H1 (cell line): ENCODE measurements at regions not wholly inside any gene's neighbourhood (a gene's known extent, or its start where the extent isn't known, plus 50 kb on each side); places are given as distances from the start of the nearest gene placed in this dataset.

Source experiments
- CTCF ChIA-PET: fragments of 300-600 bp; sonication (Branson Sonifier 250); formaldehyde crosslinking; loops from one replicate; lab custom pipeline; 2021; ENCODE audit not compliant: partially characterized antibody; lab: Charles Lee
- POLR2A ChIA-PET: fragments of 300-600 bp; sonication (Branson Sonifier 250); formaldehyde crosslinking; loops from one replicate; lab custom pipeline; 2021; ENCODE audit warnings: inconsistent platforms; ENCODE audit not compliant: partially characterized antibody; lab: Charles Lee
- DNase-seq, 2 experiments: peaks; one replicate each; pipeline versions ENCODE4 v3.0.0 to v3.0.0-alpha.2; 2010 to 2022; ENCODE audit warnings: low spot score in 2 of 2, low read depth in 1 of 2, mixed read lengths in 1 of 2
- FAIRE-seq: peaks from 2 replicates; lab custom pipeline; 2011; peaks lifted over from hg19 to GRCh38; lab: Jason Lieb, UNC
- H2AFZ ChIP-seq: 2 replicates; pipeline ENCODE4 v1.8.1; 2012; ENCODE audit warnings: low read length, inconsistent platforms
- H2AK5ac ChIP-seq: 2 replicates; pipeline ENCODE4 v1.6.1; 2013; ENCODE audit warnings: low read depth, low read length
- H2BK120ac ChIP-seq: replicated peaks from 2 replicates; pipeline ENCODE3; 2013; ENCODE audit warnings: low read depth, low read length, inconsistent platforms
- H2BK12ac ChIP-seq: 2 replicates; pipeline ENCODE4 v1.6.1; 2013; ENCODE audit warnings: low read depth, low read length
- H2BK15ac ChIP-seq: 2 replicates; pipeline ENCODE4 v1.6.1; 2013; ENCODE audit warnings: low read length
- H2BK20ac ChIP-seq: 2 replicates; pipeline ENCODE4 v1.6.1; 2013; ENCODE audit warnings: low read length
- H2BK5ac ChIP-seq: 2 replicates; pipeline ENCODE4 v1.6.1; 2013; ENCODE audit warnings: low read depth, low read length
- H3K14ac ChIP-seq: 2 replicates; pipeline ENCODE4 v1.6.1; 2013; ENCODE audit warnings: inconsistent platforms; ENCODE audit not compliant: insufficient read length
- H3K18ac ChIP-seq: 2 replicates; pipeline ENCODE4 v1.6.1; 2013; ENCODE audit warnings: low read length; ENCODE audit errors: extremely low read depth
- H3K23ac ChIP-seq: 2 replicates; pipeline ENCODE4 v1.6.1; 2013; ENCODE audit warnings: inconsistent platforms; ENCODE audit not compliant: insufficient read length
- H3K23me2 ChIP-seq: 2 replicates; pipeline ENCODE4 v1.6.1; 2013; ENCODE audit warnings: low read depth, low read length
- H3K27ac ChIP-seq: 2 replicates; pipeline ENCODE4 v1.6.1; 2011; ENCODE audit warnings: low read depth, low read length, inconsistent platforms
- H3K27me3 ChIP-seq, 4 experiments: replicated peaks in 1 of 4; 1 replicate in 1 of 4; 2 replicates in 3 of 4; pipeline versions ENCODE4 v1.6.1 to v1.8.1; 2011 to 2013; ENCODE audit warnings: low read length in 3 of 4, mild to moderate bottlenecking in 3 of 4, inconsistent platforms in 2 of 4, mixed read lengths in 2 of 4, moderate library complexity in 1 of 4; ENCODE audit not compliant: control insufficient read depth in 3 of 4, insufficient read depth in 3 of 4; ENCODE audit errors: extremely low read depth in 1 of 4
- H3K36me3 ChIP-seq, 4 experiments: 2 replicates each; pipeline versions ENCODE4 v1.6.1 to v1.8.1; 2011 to 2013; ENCODE audit warnings: mild to moderate bottlenecking in 4 of 4, low read length in 3 of 4, moderate library complexity in 2 of 4, control low read depth in 1 of 4, inconsistent platforms in 1 of 4; ENCODE audit not compliant: insufficient read depth in 4 of 4, control insufficient read depth in 2 of 4
- H3K4ac ChIP-seq: replicated peaks from 2 replicates; pipeline ENCODE3; 2013; ENCODE audit warnings: low read length, low read depth, mixed read lengths, inconsistent platforms; ENCODE audit not compliant: insufficient read length
- H3K4me1 ChIP-seq, 4 experiments: replicated peaks in 1 of 4; 1 replicate in 1 of 4; 2 replicates in 3 of 4; pipeline versions ENCODE4 v1.6.1 to v1.8.1; 2011 to 2013; ENCODE audit warnings: low read length in 3 of 4, inconsistent platforms in 2 of 4, mixed read lengths in 1 of 4; ENCODE audit not compliant: insufficient read depth in 4 of 4, control insufficient read depth in 3 of 4
- H3K4me2 ChIP-seq, 2 experiments: 2 replicates each; pipeline versions ENCODE4 v1.6.1 to v1.8.1; 2011 to 2013; ENCODE audit warnings: low read depth in 2 of 2, low read length in 2 of 2, control low read depth in 1 of 2, inconsistent platforms in 1 of 2, mild to moderate bottlenecking in 1 of 2; ENCODE audit not compliant: insufficient read depth in 1 of 2
- H3K4me3 ChIP-seq, 4 experiments: fragments of 200-600, 300-600 bp in 1 of 4; sonication (generic), shearing (Covaris generic), sonication (Bioruptor Twin) in 1 of 4; 2 replicates each; pipeline versions ENCODE4 v1.5.1 to v1.8.1; 2011 to 2016; ENCODE audit warnings: low read length in 4 of 4, low read depth in 3 of 4, control low read depth in 2 of 4, inconsistent platforms in 2 of 4, mild to moderate bottlenecking in 2 of 4, mixed read lengths in 1 of 4, moderate library complexity in 1 of 4; ENCODE audit not compliant: insufficient read depth in 2 of 4; ENCODE audit errors: extremely low read depth in 1 of 4
- H3K56ac ChIP-seq: replicated peaks from 2 replicates; pipeline ENCODE3; 2013; ENCODE audit warnings: low read depth, mild to moderate bottlenecking, mixed read lengths, low read length, inconsistent platforms; ENCODE audit not compliant: insufficient read length
- H3K79me1 ChIP-seq: 2 replicates; pipeline ENCODE4 v1.6.1; 2013; ENCODE audit warnings: low read depth, low read length, control low read depth
- H3K79me2 ChIP-seq, 2 experiments: 2 replicates each; pipeline versions ENCODE4 v1.6.1 to v1.8.1; 2012 to 2013; ENCODE audit warnings: low read length in 2 of 2, mild to moderate bottlenecking in 2 of 2, inconsistent platforms in 1 of 2; ENCODE audit not compliant: insufficient read depth in 2 of 2, control insufficient read depth in 1 of 2
- H3K9ac ChIP-seq, 4 experiments: replicated peaks in 1 of 4; 1 replicate in 1 of 4; 2 replicates in 3 of 4; pipeline versions ENCODE4 v1.6.1 to v1.8.1; 2011 to 2013; ENCODE audit warnings: low read depth in 3 of 4, low read length in 3 of 4, control low read depth in 2 of 4, mild to moderate bottlenecking in 2 of 4, moderate library complexity in 2 of 4, inconsistent platforms in 1 of 4; ENCODE audit errors: extremely low read depth in 1 of 4
- H3K9me3 ChIP-seq, 2 experiments: 2 replicates each; pipeline versions ENCODE4 v1.6.1 to v1.8.1; 2012 to 2013; ENCODE audit warnings: mild to moderate bottlenecking in 2 of 2, moderate library complexity in 2 of 2, control low read depth in 1 of 2, inconsistent platforms in 1 of 2, low read depth in 1 of 2, low read length in 1 of 2, mixed read lengths in 1 of 2; ENCODE audit not compliant: insufficient read depth in 2 of 2
- H4K20me1 ChIP-seq, 2 experiments: replicated peaks in 1 of 2; 2 replicates each; pipeline versions ENCODE3 to v1.8.1; 2011 to 2013; ENCODE audit warnings: inconsistent platforms in 2 of 2, low read length in 2 of 2, mild to moderate bottlenecking in 1 of 2; ENCODE audit not compliant: insufficient read depth in 2 of 2, control insufficient read depth in 1 of 2
- H4K5ac ChIP-seq: 2 replicates; pipeline ENCODE4 v1.6.1; 2013; ENCODE audit warnings: low read length, low read depth, mixed read lengths, inconsistent platforms; ENCODE audit not compliant: insufficient read length
- H4K8ac ChIP-seq: 2 replicates; pipeline ENCODE4 v1.8.0; 2013; ENCODE audit warnings: mild to moderate bottlenecking, moderate library complexity, low read length, inconsistent platforms; ENCODE audit not compliant: insufficient read depth; ENCODE audit errors: extremely low read depth
- H4K91ac ChIP-seq: replicated peaks from 2 replicates; pipeline ENCODE3; 2013; ENCODE audit warnings: low read length, mixed read lengths, inconsistent platforms; ENCODE audit not compliant: insufficient read length
- RFX5 ChIP-seq: IDR thresholded peaks from 2 replicates; pipeline ENCODE4 v1.6.1; 2011; ENCODE audit warnings: low read depth, low read length, improper control_type of control experiment, borderline replicate concordance
- RNF2 ChIP-seq: fragments of 200-900, 300-1000 bp; sonication (generic); IDR thresholded peaks from 2 replicates; pipeline ENCODE4 v1.7.1; 2016; ENCODE audit warnings: borderline replicate concordance, low read depth, mild to moderate bottlenecking, antibody characterized with exemption, low read length; ENCODE audit not compliant: poor library complexity, severe bottlenecking; ENCODE audit errors: missing control alignments
- SP2 ChIP-seq: IDR thresholded peaks from 2 replicates; pipeline ENCODE4 v1.6.1; 2012; ENCODE audit warnings: mild to moderate bottlenecking, low read length, inconsistent platforms
- TAF1 ChIP-seq: IDR thresholded peaks from 2 replicates; pipeline ENCODE4 v1.6.1; 2011; ENCODE audit warnings: mild to moderate bottlenecking, low read depth, low read length
- WGBS, 2 experiments: shearing (Covaris generic) in 1 of 2; methylation state at CpG; one replicate each; pipeline versions ENCODE4 v1.1.6 to v1.1.7; 2013 to 2015; ENCODE audit warnings: low lambda C conversion rate in 2 of 2, mixed read lengths in 2 of 2, inconsistent platforms in 1 of 2, low coverage in 1 of 2, missing lambda C conversion rate in 1 of 2; ENCODE audit not compliant: insufficient replicate concordance in 2 of 2, insufficient coverage in 1 of 2, insufficient read length in 1 of 2; ENCODE audit errors: extremely low coverage in 1 of 2, missing lambda C conversion rate in 1 of 2; 5-methylcytosine and 5-hydroxymethylcytosine counted together
- TF ChIP-seq, protein P1 (sequence below): IDR thresholded peaks from 2 replicates; pipeline ENCODE4 v1.6.1; 2012; ENCODE audit warnings: low read length, inconsistent platforms

GRCh38 chr11:27187075-27187847, 146.6 kb downstream of the BBOX1 start:
- H2BK120ac ChIP-seq, result no peak overlapping the region
- no peak overlapping the region for H2BK20ac ChIP-seq
- H2BK5ac ChIP-seq, result peak overlapping the region; percentile 5; the same call in 1 of the 2 replicates
- no peak overlapping the region for H3K4me2 ChIP-seq
- no peaks in the 10 kb centered on the region for H4K20me1 ChIP-seq
- no peak overlapping the region for H3K56ac ChIP-seq
- H3K27ac ChIP-seq, result no peak overlapping the region
- no peak for TF ChIP-seq RFX5
- no peak for TF ChIP-seq RNF2
- TF ChIP-seq SP2, result no peak
- no peak for TF ChIP-seq TAF1
- TF ChIP-seq, protein P1, sequence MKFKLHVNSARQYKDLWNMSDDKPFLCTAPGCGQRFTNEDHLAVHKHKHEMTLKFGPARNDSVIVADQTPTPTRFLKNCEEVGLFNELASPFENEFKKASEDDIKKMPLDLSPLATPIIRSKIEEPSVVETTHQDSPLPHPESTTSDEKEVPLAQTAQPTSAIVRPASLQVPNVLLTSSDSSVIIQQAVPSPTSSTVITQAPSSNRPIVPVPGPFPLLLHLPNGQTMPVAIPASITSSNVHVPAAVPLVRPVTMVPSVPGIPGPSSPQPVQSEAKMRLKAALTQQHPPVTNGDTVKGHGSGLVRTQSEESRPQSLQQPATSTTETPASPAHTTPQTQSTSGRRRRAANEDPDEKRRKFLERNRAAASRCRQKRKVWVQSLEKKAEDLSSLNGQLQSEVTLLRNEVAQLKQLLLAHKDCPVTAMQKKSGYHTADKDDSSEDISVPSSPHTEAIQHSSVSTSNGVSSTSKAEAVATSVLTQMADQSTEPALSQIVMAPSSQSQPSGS, result no peak
- no peak overlapping the region for H4K91ac ChIP-seq
- no peaks in the 10 kb centered on the region for H3K9me3 ChIP-seq
- H2AK5ac ChIP-seq, result no peak overlapping the region; the same call in 1 of the 2 replicates
- no peak overlapping the region for H2BK12ac ChIP-seq
- H3K9ac ChIP-seq, result no peak overlapping the region
- CTCF ChIA-PET, result interaction anchor here (0.7 to 3.7 kb wide), 10 partner anchors 10 to 615 kb away, joined by 3 to 20 read pairs (median 3); partner anchors contain the start of gene MUC15
- H3K79me2 ChIP-seq, result no peaks in the 10 kb centered on the region
- no peak overlapping the region for H3K14ac ChIP-seq
- H2AFZ ChIP-seq, result no peak overlapping the region
- no peak overlapping the region for H4K5ac ChIP-seq
- no peak overlapping the region for H3K4ac ChIP-seq
- no peak for FAIRE-seq
- no peak overlapping the region for H3K18ac ChIP-seq
- H3K36me3 ChIP-seq, result no peaks in the 10 kb centered on the region
- no peaks in the 10 kb centered on the region for H3K79me1 ChIP-seq
- no peak overlapping the region for H2BK15ac ChIP-seq
- POLR2A ChIA-PET, result no interaction called here
- H4K8ac ChIP-seq, result no peak overlapping the region
- WGBS, 2 experiments, result 85% methylated on average over 4 of the region's 4 CpGs; no CpG with 5 or more reads in 1 of the 2 experiments
- H3K27me3 ChIP-seq, result no peaks in the 10 kb centered on the region
- H3K23ac ChIP-seq, result no peak overlapping the region
- no peaks in the 10 kb centered on the region for H3K4me1 ChIP-seq
- no peak for DNase-seq
- H3K4me3 ChIP-seq, result no peak overlapping the region
- no peaks in the 10 kb centered on the region for H3K23me2 ChIP-seq
